ENCODE measurements at regions not wholly inside any gene's neighbourhood (a gene's known extent, or its start where the extent isn't known, plus 50 kb on each side); places are given as distances from the start of the nearest gene placed in this dataset.

DNA sequence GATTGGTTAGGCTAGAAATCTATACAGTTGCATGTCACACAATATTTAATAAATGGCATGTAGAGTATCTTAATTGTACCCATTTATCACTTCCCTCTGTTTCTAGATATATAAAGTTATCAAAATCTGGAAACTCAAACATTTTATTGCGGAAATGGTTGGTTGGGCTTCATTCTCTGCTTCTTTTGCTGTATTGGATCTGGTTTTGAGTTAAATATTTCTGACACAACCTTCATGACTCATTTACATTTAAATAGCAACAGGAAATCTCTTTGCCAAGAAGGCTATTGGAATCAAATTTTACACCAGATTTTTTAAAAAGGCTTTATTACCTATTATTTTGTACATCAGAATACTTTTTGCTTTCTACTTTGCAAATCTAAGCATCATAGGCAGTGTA lies 153.8 kb downstream of the EBLN2 start:
- FAIRE-seq, result no peak
- WGBS, 2 experiments (ENCODE audit: extremely low coverage in 1 of 2, insufficient coverage in 1 of 2, insufficient read length in 1 of 2, insufficient replicate concordance in 2 of 2, low coverage in 1 of 2, low lambda C conversion rate in 2 of 2, missing lambda C conversion rate in 1 of 2), result 78% methylated on average over 1 of the region's 1 CpG; no CpG with 5 or more reads in 1 of the 2 experiments
- H3K27ac ChIP-seq (ENCODE audit: low read depth, low read length), result no peak overlapping the region

More for the DNA sequence above, 153.8 kb downstream of the EBLN2 start:
- H3K23ac ChIP-seq (ENCODE audit: insufficient read length), result no peak overlapping the region
- no peak overlapping the region for H3K4me3 ChIP-seq (ENCODE audit: extremely low read depth in 1 of 4, insufficient read depth in 2 of 4, low read depth in 3 of 4, low read length in 4 of 4)
- no peaks in the 10 kb centered on the region for H3K36me3 ChIP-seq (ENCODE audit: control insufficient read depth in 2 of 4, insufficient read depth in 4 of 4, low read length in 3 of 4)
- H3K4me2 ChIP-seq (ENCODE audit: insufficient read depth in 1 of 2, low read depth in 2 of 2, low read length in 2 of 2), result no peak overlapping the region
- ChIA-PET POLR2A (ENCODE audit: partially characterized antibody) (no interaction called here), CTCF (ENCODE audit: partially characterized antibody) (interaction anchor here (0.6 to 1.3 kb wide), 4 partner anchors 10 to 767 kb away, joined by 3 read pairs; no protein-coding TSS in a partner anchor)
- H3K4ac ChIP-seq (replicated peaks; ENCODE audit: insufficient read length, low read depth, low read length), result no peak overlapping the region
- TF ChIP-seq RAD21 (IDR thresholded peaks at IDR 0.05 in 1 of 2, conservative IDR thresholded peaks at IDR 0.05 in 1 of 2; ENCODE audit: low read depth in 2 of 2, low read length in 2 of 2) (no peak), SIRT6 (IDR thresholded peaks at IDR 0.05; ENCODE audit: low read length) (no peak), POLR2A (IDR thresholded peaks at IDR 0.05; ENCODE audit: control extremely low read depth in 1 of 2, low read depth in 2 of 2, low read length in 2 of 2) (no peak), TCF12 (IDR thresholded peaks at IDR 0.05; ENCODE audit: low read depth, low read length) (no peak), RBBP5 (IDR thresholded peaks at IDR 0.05; ENCODE audit: borderline replicate concordance, low read depth, low read length) (no peak)
- no peaks in the 10 kb centered on the region for H3K79me2 ChIP-seq (ENCODE audit: control insufficient read depth in 1 of 2, insufficient read depth in 2 of 2, low read length in 2 of 2)
- H3K14ac ChIP-seq (ENCODE audit: insufficient read length), result no peak overlapping the region
- H3K23me2 ChIP-seq (ENCODE audit: low read depth, low read length), result no peaks in the 10 kb centered on the region
- DNase-seq (ENCODE audit: low read depth in 1 of 2, low spot score in 2 of 2), result no peak
- H3K9ac ChIP-seq (replicated peaks in 1 of 4; ENCODE audit: extremely low read depth in 1 of 4, low read depth in 3 of 4, low read length in 3 of 4), result no peak overlapping the region
- H2BK12ac ChIP-seq (ENCODE audit: low read depth, low read length), result no peak overlapping the region
- no peak overlapping the region for H4K8ac ChIP-seq (ENCODE audit: extremely low read depth, insufficient read depth, low read length)
- H4K5ac ChIP-seq (ENCODE audit: insufficient read length, low read depth, low read length), result no peak overlapping the region
- no peaks in the 10 kb centered on the region for H4K20me1 ChIP-seq (replicated peaks in 1 of 2; ENCODE audit: control insufficient read depth in 1 of 2, insufficient read depth in 2 of 2, low read length in 2 of 2)
- H2BK120ac ChIP-seq (replicated peaks; ENCODE audit: low read depth, low read length), result no peak overlapping the region
- no peaks in the 10 kb centered on the region for H3K27me3 ChIP-seq (replicated peaks in 1 of 4; ENCODE audit: control insufficient read depth in 3 of 4, extremely low read depth in 1 of 4, insufficient read depth in 3 of 4, low read length in 3 of 4)
- H3K79me1 ChIP-seq (ENCODE audit: low read depth, low read length), result no peaks in the 10 kb centered on the region
- H2AFZ ChIP-seq (ENCODE audit: low read length), result no peak overlapping the region
- no peak overlapping the region for H2BK5ac ChIP-seq (ENCODE audit: low read depth, low read length)
- H4K91ac ChIP-seq (replicated peaks; ENCODE audit: insufficient read length, low read length), result no peak overlapping the region
- no peak overlapping the region for H2BK15ac ChIP-seq (ENCODE audit: low read length)
- H2BK20ac ChIP-seq (ENCODE audit: low read length), result no peak overlapping the region
- no peaks in the 10 kb centered on the region for H3K9me3 ChIP-seq (ENCODE audit: insufficient read depth in 2 of 2, low read depth in 1 of 2, low read length in 1 of 2)
- no peak overlapping the region for H3K56ac ChIP-seq (replicated peaks; ENCODE audit: insufficient read length, low read depth, low read length)
- no peak overlapping the region for H2AK5ac ChIP-seq (ENCODE audit: low read depth, low read length)
- H3K4me1 ChIP-seq (replicated peaks in 1 of 4; ENCODE audit: control insufficient read depth in 3 of 4, insufficient read depth in 4 of 4, low read length in 3 of 4), result no peaks in the 10 kb centered on the region
- H3K18ac ChIP-seq (ENCODE audit: extremely low read depth, low read length), result no peak overlapping the region
